Heart right ventricle (tissue), 16 donors: ENCODE measurements at regions not wholly inside any gene's neighbourhood (a gene's known extent, or its start where the extent isn't known, plus 50 kb on each side); places are given as distances from the start of the nearest gene placed in this dataset.
"Not testable (repeated sequence)": the region's sequence is repeated elsewhere in the genome, so short reads cannot be mapped to it uniquely, and the experiment has no call there.

Experiments used
- ATAC-seq, 8 donors: fragments of 200-7000 bp; cut with Tn5 transposase; one replicate each; pipeline ENCODE4 v1.9.1; 2020; ENCODE audit warnings: mild to moderate bottlenecking in 8 of 8, moderate library complexity in 8 of 8, moderate number of reproducible peaks in 1 of 8
- DNase-seq, 2 donors: peaks; one replicate each; pipeline ENCODE4 v3.0.0-alpha.2; 2020
- H3K27ac ChIP-seq, 10 donors: fragments of 200-600 bp; sonication (generic) in 2 of 10; one replicate each; pipeline versions ENCODE4 v1.5.0 to v1.8.0; 2020 to 2022; ENCODE audit warnings: mild to moderate bottlenecking in 3 of 10
- H3K27me3 ChIP-seq, 7 donors: fragments of 200-600 bp; one replicate each; pipeline ENCODE4 v1.8.0; 2021 to 2022; ENCODE audit warnings: mild to moderate bottlenecking in 2 of 7
- H3K36me3 ChIP-seq, 9 donors: fragments of 200-600 bp; sonication (generic) in 1 of 9; one replicate each; pipeline versions ENCODE4 v1.5.0 to v1.8.0; 2020 to 2022; ENCODE audit warnings: mild to moderate bottlenecking in 2 of 9
- H3K4me1 ChIP-seq, 9 donors: fragments of 200-600 bp; sonication (generic) in 1 of 9; one replicate each; pipeline versions ENCODE4 v1.5.0 to v1.8.0; 2020 to 2022; ENCODE audit warnings: mild to moderate bottlenecking in 4 of 9
- H3K4me3 ChIP-seq, 10 donors: fragments of 200-600 bp; sonication (generic) in 2 of 10; one replicate each; pipeline versions ENCODE4 v1.5.0 to v1.8.0; 2020 to 2022; ENCODE audit warnings: mild to moderate bottlenecking in 7 of 10, moderate library complexity in 2 of 10
- H3K9me3 ChIP-seq, 11 donors: fragments of 200-600 bp in 10 of 11; sonication (generic) in 2 of 11; one replicate each; pipeline versions ENCODE4 v1.5.0 to v1.8.0; 2013 to 2022; ENCODE audit warnings: mild to moderate bottlenecking in 2 of 11, control low read depth in 1 of 11, moderate library complexity in 1 of 11
- WGBS, 2 donors: extraction: QIAGEN DNeasy Blood & Tissue Kit; methylation state at CpG; one replicate each; pipeline ENCODE4 v1.1.7; 2013; ENCODE audit warnings: inconsistent platforms in 1 of 2; 5-methylcytosine and 5-hydroxymethylcytosine counted together
- intact Hi-C, 10 donors: fragments of 100-400 bp; cut with DNase I; formaldehyde crosslinking; loops; one replicate each; pipeline versions ENCODE4 v1.11.1 to v1.14.2; 2022
- TF ChIP-seq, protein P1 (sequence below), 9 donors: fragments of 200-600 bp; sonication (generic) in 2 of 9; IDR thresholded peaks; one replicate each; pipeline versions ENCODE4 v1.5.0 to v1.8.0; 2021 to 2022; ENCODE audit warnings: antibody characterized with exemption in 9 of 9, mild to moderate bottlenecking in 5 of 9, moderate library complexity in 1 of 9
- donor health status: Arrhythmogenic right ventricular cardiomyopathy.
- donor health status: ischemic (EF 13 %, LVEDD 7.1; RV severe dilation, severe dysfunction).
- donor health status: healthy with polysubstance abuse.
- donor health status: DM: no; HTN: yes; CAD: no.
- donor health status: DM: no; HTN: no; CAD: no.
- donor health status: ischemic (EF 25% LVEDD 6.9; RV normal size, moderate dysfunction).
- donor health status: ischemic (EF 25% LVEDD 5.7; RV mildly dilated, moderate dysfunction).
- donor health status: healthy.
- donor health status: DM: yes; HTN: yes; CAD: no.
- donor health status: Ischemic cardiomyopathy.
- donor health status: ischemic (EF 35%, LVEDD 5.7; RV mildly dilated, moderate dysfunction).
- donor health status: nonischemic (EF 11% LVEDD 7.7; RV severe dilation, severe dysfunction).
- donor health status: DM: yes; HTN: yes; CAD: no.
- donor health status: PGD.
- donor health status: ischemic (EF 29% LVEDD 5.4; RV normal size, mild dysfunction).
- donor health status: nonischemic (EF 23%, LVEDD 6.1; RV moderate dilation, normal function).

DNA sequence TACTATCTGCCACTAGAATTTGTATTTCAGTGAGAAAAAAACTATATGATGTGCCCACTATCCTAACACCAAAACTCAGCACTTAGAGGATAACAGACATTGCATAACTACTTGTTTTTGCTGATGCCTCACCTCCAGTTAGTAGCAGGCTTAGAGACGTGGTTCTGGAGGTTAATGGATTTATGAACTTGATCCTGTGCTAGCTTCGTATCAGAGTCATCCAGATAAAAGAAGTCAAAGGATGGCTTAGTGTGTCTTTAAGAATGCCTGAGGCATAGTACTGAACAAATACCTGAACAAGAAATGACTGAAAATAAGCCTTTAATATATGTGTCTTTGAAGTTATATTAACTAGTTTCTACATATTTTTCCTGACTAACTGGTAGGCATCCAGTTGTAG lies 414.9 kb upstream of the PTCHD4 start:
- Histone ChIP-seq H3K9me3 (no peaks in the 10 kb centered on the region), H3K27me3 (no peaks in the 10 kb centered on the region), H3K27ac (no peak overlapping the region), H3K4me3 (no peak overlapping the region), H3K36me3 (no peaks in the 10 kb centered on the region), H3K4me1 (no peaks in the 10 kb centered on the region)
- TF ChIP-seq, protein P1, sequence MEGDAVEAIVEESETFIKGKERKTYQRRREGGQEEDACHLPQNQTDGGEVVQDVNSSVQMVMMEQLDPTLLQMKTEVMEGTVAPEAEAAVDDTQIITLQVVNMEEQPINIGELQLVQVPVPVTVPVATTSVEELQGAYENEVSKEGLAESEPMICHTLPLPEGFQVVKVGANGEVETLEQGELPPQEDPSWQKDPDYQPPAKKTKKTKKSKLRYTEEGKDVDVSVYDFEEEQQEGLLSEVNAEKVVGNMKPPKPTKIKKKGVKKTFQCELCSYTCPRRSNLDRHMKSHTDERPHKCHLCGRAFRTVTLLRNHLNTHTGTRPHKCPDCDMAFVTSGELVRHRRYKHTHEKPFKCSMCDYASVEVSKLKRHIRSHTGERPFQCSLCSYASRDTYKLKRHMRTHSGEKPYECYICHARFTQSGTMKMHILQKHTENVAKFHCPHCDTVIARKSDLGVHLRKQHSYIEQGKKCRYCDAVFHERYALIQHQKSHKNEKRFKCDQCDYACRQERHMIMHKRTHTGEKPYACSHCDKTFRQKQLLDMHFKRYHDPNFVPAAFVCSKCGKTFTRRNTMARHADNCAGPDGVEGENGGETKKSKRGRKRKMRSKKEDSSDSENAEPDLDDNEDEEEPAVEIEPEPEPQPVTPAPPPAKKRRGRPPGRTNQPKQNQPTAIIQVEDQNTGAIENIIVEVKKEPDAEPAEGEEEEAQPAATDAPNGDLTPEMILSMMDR (IDR thresholded peaks at IDR 0.05): no peak
- intact Hi-C loops: no loop called here
- DNase-seq: no peak
- 63 to 76% methylated on average over 2 of the region's 2 CpGs for WGBS, 2 donors
- no peak for ATAC-seq

DNA sequence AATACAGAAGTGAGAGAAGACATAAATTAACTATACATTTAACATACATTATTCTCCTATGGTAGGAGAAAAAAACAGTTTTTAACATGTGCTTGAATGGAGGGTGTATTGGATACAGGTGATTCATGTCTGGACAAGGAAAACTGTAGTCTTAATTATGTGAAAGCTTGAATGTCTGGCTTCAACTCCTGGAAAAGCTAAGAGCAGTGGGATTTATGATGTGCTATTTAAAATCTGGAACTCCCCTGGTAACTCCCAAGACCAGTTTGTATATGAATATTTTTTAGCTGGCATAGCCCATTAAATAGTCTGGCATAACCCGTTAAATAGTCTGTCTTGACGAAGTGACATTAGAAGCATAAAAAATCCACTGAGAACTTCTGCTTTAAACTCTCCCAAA lies 410.0 kb upstream of the PTCHD4 start:
- Histone ChIP-seq H3K27ac (no peak overlapping the region), H3K36me3 (no peaks in the 10 kb centered on the region), H3K4me3 (no peak overlapping the region), H3K4me1 (no peaks in the 10 kb centered on the region), H3K9me3 (peaks cover 0 to 2% (median 0%) of the 10 kb centered on the region in 11 donors), H3K27me3 (no peaks in the 10 kb centered on the region)
- intact Hi-C loops: no loop called here
- 86 to 92% methylated on average over 2 of the region's 2 CpGs for WGBS, 2 donors
- TF ChIP-seq, protein P1 (IDR thresholded peaks at IDR 0.05): no peak
- no peak for ATAC-seq
- DNase-seq: no peak

DNA sequence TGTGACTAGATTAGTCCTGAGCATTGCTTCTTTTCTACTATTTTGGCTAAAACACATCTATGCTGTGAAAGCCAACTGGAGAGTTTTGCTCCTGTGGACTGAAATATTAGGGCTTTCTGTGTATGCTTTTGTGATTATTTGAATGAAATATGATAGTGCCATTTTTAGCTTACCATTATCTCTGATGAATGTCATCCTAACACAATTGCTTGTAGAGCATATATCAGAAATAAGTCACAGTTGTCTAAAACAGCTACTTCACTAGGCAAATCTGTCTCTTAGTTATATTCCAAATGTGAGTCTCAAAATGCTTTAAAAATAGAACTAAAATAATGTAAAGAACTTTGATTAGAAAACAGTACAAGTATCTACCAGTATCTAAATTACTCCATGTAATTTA lies 401.4 kb upstream of the PTCHD4 start:
- intact Hi-C loops: no loop called here
- Histone ChIP-seq H3K27ac (no peak overlapping the region), H3K36me3 (no peaks in the 10 kb centered on the region), H3K9me3 (no peaks in the 10 kb centered on the region), H3K27me3 (no peaks in the 10 kb centered on the region), H3K4me3 (no peak overlapping the region), H3K4me1 (no peaks in the 10 kb centered on the region)
- no peak for ATAC-seq
- no peak for DNase-seq
- TF ChIP-seq, protein P1 (IDR thresholded peaks at IDR 0.05): no peak

DNA sequence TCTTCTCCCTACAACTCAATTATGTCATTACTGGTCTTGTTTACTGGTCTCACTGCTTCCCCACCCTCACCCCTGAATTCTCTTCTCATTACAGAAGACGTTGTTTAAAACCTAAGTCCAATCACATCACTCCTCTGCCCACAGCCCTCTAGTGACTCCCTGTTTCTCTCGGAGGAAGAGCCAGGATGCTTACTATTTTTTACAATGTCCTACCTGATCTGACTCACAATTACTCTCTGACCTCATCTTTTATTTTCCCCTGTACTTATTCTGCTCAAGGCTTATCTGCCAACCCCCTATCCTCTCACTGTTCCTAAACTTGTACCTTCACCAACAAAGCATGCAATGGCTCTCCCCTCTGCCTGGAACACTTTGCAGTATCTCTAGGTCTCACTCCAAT lies 400.4 kb upstream of the PTCHD4 start:
- H3K4me3 ChIP-seq: no peak overlapping the region
- 40 to 47% methylated on average over 2 of the region's 2 CpGs for WGBS, 2 donors
- TF ChIP-seq, protein P1 (IDR thresholded peaks at IDR 0.05): no peak
- ATAC-seq (no peak), DNase-seq (no peak)
- intact Hi-C loops: no loop called here
- no peak overlapping the region for H3K27ac ChIP-seq
- no peaks in the 10 kb centered on the region for H3K4me1 ChIP-seq
- H3K9me3 ChIP-seq: peaks cover 0 to 8% (median 0%) of the 10 kb centered on the region in 11 donors
- no peaks in the 10 kb centered on the region for H3K27me3 ChIP-seq
- no peaks in the 10 kb centered on the region for H3K36me3 ChIP-seq

DNA sequence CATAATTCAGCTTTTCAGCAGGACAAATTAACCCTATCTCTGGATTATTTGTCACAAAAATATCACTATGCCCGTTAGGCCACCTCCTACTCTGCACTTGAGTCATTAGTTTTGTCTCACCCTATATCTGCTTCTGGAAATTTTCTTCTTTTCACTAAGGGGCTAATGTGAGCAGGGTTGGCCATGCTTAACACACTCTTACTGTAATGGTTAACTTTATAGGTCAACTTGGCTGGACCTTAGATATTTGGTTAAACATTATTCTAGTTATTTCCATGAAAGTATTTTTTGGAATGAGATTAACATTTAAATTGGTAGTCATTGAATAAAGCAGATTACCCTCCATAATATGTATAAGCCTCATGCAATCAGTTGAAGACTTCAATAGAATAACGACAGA lies 394.6 kb upstream of the PTCHD4 start:
- no peaks in the 10 kb centered on the region for H3K36me3 ChIP-seq
- intact Hi-C loops: no loop called here
- 61 to 65% methylated on average over 2 of the region's 2 CpGs for WGBS, 2 donors
- DNase-seq: no peak
- no peak overlapping the region for H3K4me3 ChIP-seq
- no peaks in the 10 kb centered on the region for H3K27me3 ChIP-seq
- no peak for ATAC-seq
- peaks cover 0 to 31% (median 0%) of the 10 kb centered on the region in 11 donors for H3K9me3 ChIP-seq
- H3K27ac ChIP-seq: no peak overlapping the region
- TF ChIP-seq, protein P1 (IDR thresholded peaks at IDR 0.05): no peak
- H3K4me1 ChIP-seq: no peaks in the 10 kb centered on the region

DNA sequence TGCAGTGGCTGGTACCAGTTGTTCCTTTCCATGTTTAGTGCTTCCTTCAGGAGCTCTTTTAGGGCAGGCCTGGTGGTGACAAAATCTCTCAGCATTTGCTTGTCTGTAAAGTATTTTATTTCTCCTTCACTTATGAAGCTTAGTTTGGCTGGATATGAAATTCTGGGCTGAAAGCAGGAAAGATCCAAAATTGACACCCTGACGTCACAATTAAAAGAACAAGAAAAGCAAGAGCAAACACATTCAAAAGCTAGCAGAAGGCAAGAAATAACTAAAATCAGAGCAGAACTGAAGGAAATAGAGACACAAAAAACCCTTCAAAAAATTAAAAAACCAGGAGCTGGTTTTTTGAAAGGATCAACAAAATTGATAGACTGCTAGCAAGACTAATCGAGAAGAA lies 382.4 kb upstream of the PTCHD4 start:
- DNase-seq, H3K27ac ChIP-seq, ATAC-seq, H3K4me1 ChIP-seq, H3K27me3 ChIP-seq, H3K36me3 ChIP-seq, H3K4me3 ChIP-seq, intact Hi-C loops, H3K9me3 ChIP-seq: not testable (repeated sequence)
- 79 to 81% methylated on average over 2 of the region's 2 CpGs for WGBS, 2 donors
